Sigmoid colon (tissue), 4 donors: ENCODE measurements at regions not wholly inside any gene's neighbourhood (a gene's known extent, or its start where the extent isn't known, plus 50 kb on each side); places are given as distances from the start of the nearest gene placed in this dataset.

Source experiments
- EP300 ChIP-seq, 4 donors: sonication (generic); formaldehyde crosslinking; IDR thresholded peaks; one replicate each; pipeline ENCODE4 v1.6.1; 2017; ENCODE audit warnings: antibody characterized with exemption in 4 of 4
- POLR2A ChIP-seq, 2 donors: fragments of 450-650 bp; IDR thresholded peaks; one replicate each; pipeline ENCODE4 v1.6.1; 2016; ENCODE audit warnings: antibody characterized with exemption in 2 of 2, mild to moderate bottlenecking in 2 of 2, moderate library complexity in 2 of 2
- TF ChIP-seq, protein P1 (sequence below), 4 experiments: fragments of 450-650 bp in 3 of 4; fragments of 200-600 bp in 1 of 4; IDR thresholded peaks; one replicate each; pipeline ENCODE4 v1.5.1; 2016 to 2019; ENCODE audit warnings: antibody characterized with exemption in 4 of 4, mild to moderate bottlenecking in 3 of 4, moderate library complexity in 2 of 4

DNA sequence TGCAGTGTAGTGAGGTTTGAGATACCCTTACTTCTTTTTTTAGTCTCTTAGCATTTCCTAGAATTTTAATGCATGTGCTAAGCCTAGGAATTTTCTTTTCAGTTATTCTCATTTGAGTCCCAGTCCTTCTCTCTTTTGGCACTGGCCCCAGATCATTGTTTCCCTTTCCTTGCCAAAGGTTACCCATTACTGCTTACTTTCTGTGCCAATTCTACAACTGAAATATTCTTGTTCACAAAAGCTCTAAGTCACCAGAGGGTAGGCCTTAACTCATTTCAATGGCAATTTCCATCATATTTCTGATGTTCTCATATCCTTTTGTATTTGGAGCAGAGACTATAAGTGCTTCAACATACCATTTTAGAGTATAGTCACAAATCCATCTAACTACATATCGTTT lies 199.6 kb upstream of the CBLB start:
- TF ChIP-seq, protein P1, sequence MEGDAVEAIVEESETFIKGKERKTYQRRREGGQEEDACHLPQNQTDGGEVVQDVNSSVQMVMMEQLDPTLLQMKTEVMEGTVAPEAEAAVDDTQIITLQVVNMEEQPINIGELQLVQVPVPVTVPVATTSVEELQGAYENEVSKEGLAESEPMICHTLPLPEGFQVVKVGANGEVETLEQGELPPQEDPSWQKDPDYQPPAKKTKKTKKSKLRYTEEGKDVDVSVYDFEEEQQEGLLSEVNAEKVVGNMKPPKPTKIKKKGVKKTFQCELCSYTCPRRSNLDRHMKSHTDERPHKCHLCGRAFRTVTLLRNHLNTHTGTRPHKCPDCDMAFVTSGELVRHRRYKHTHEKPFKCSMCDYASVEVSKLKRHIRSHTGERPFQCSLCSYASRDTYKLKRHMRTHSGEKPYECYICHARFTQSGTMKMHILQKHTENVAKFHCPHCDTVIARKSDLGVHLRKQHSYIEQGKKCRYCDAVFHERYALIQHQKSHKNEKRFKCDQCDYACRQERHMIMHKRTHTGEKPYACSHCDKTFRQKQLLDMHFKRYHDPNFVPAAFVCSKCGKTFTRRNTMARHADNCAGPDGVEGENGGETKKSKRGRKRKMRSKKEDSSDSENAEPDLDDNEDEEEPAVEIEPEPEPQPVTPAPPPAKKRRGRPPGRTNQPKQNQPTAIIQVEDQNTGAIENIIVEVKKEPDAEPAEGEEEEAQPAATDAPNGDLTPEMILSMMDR (IDR thresholded peaks at IDR 0.05), result no peak
- TF ChIP-seq EP300 (IDR thresholded peaks at IDR 0.05), result no peak
- no peak for TF ChIP-seq POLR2A (IDR thresholded peaks at IDR 0.05)
